AG20443 (cell line): ENCODE measurements at regions not wholly inside any gene's neighbourhood (a gene's known extent, or its start where the extent isn't known, plus 50 kb on each side); places are given as distances from the start of the nearest gene placed in this dataset.
"Not testable (repeated sequence)": the region's sequence is repeated elsewhere in the genome, so short reads cannot be mapped to it uniquely, and the experiment has no call there.

ENCODE experiments used
- DNase-seq: peaks from one replicate; pipeline ENCODE4 v3.0.0; 2012; ENCODE audit warnings: low spot score, mixed read lengths

DNA sequence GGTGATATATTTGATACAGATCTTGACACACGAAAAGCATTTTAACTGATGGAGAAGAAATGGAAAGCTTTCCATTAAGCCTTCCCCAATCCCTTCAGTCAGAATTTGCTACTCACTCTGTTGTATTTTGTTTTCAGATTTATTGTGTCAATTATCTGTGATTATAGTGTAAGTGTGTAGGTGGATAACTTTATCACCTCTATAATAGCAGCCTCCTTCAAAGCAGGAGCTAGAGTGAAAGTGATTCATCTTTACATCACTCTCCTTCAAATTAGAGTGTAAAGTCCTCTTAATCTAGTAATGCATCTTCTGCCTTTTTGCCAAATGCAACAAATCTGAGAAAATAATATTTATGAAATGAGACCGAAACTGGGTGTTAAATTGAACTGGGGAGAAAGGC lies 459.7 kb upstream of the ZP4 start:
- no peak for DNase-seq

DNA sequence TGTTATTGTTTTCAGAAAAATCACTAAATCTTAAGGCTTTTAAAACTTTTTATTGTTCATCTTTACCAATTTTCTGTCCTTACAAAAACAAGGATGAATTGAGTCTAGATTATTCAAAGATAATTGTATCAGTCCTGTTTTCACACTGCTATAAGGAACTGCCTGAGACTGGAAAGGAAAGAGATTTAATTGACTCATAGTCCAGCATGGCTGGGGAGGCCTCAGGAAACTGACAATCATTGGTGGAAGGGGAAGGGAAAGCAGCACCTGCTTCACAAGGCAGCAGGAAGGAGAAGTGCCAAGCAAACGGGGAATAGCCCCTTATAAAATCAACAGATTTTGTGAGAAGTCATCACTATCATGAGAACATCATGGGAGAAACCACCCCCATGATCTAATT lies 455.6 kb upstream of the ZP4 start:
- DNase-seq, result no peak

DNA sequence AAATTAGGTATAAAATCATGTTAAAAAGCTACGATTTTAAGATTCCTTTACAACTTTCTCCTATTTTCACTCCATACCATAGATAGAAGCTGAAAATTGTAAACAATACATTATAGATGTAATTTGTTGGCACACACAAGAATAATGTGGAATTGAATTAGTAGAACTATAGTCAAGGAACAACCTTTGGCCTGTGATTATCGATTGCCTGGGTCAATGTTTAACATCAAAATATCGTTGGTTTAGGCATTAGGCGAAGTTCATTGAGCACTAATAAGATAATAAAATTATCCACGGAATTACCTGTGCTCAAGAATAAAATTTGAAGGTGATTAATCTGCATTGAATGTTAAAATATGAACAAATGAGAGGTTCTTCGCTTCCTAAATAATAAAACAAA lies 455.1 kb upstream of the ZP4 start:
- no peak for DNase-seq

DNA sequence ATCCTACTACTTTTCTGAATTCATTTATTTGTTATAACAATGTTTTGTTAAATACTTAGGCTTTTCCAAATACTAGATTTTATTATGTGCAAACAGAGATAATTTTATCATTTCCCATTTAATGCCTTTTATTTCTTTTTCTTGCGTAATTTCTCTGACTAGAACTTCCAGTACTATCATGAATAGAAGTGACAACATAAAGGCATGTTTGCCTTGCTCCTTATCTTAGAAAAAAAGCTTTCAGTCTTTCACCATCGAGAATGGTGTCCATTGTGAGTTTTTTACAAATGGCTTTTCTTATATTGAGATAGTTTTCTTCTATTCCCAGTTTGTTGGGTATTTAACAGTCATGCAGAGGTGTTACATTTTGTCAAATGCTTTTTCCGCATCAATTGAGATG lies 453.1 kb upstream of the ZP4 start:
- no peak for DNase-seq

DNA sequence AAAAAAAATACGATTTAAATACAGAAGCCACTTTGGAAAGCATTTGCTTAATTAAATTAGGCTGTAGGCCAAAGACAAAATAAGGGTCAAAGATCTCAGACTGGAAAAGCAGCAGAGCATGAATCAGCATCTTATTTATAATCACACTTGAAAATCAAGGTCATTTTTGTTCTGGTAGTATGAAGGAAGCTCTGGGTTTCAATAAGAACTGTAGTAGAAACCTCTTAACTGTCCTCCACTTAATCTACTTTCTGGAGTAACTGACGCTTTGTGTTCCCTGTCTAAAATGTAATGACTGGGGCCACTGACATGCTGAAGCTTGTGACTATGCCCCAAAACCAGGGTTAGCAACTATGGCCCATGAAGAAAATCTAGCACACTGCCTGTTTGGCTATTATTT lies 450.7 kb upstream of the ZP4 start:
- DNase-seq, result no peak

DNA sequence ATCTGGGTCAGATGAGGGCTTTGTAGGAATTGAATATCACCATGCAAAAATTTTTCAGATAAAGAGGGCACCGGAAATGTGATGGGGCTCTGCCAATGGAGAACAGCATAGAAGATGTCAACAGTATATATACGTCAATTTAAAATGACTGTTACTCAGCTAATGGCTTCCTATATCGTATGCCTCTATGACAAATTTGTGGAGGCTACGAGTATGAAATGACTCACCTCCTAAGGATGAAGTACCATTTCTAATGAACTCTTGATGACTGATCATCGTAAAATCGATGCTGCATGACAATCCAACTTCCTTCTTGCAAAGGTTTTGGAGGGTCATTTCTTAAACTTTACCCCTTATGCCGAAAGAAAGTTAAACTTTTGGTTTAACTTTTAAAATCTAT lies 450.3 kb upstream of the ZP4 start:
- DNase-seq, result no peak

DNA sequence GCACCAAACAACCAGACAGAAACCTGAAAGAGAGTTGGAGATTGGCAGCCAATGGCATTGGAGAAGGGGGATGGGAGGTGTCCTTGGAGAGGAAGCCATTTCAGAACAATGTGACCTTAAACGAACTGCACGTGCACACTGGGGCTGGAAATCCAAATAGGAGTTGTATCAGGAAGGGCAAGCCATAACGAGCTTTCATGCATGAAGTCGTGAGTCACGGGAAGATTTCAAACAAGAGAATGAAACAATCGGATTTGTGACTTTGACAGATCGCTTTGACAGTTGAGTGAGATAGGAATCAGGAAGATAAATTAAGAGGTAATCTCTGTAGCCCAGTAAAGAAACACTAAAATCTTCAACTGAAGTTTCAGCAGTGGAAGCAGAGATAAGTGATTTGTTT lies 445.8 kb upstream of the ZP4 start:
- DNase-seq, result no peak

DNA sequence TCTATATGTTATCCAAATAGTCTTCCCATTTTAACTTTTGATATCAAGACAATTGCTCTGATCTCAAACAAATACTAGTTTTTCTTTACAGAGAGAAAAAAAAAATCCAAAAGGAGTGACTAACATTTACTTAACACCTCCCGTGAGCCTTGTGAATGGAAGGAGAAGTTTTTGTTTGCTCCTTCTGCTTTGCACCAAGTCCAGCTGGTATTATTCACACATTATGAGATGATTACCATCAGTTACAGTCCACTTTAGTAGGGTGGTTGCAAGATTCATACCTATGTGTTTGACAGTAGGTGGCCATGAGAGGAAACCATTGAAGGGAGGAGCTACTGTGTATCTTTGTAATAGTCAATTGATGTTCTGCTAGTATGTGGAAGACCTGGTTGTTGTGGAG lies 443.4 kb upstream of the ZP4 start:
- DNase-seq, result no peak

DNA sequence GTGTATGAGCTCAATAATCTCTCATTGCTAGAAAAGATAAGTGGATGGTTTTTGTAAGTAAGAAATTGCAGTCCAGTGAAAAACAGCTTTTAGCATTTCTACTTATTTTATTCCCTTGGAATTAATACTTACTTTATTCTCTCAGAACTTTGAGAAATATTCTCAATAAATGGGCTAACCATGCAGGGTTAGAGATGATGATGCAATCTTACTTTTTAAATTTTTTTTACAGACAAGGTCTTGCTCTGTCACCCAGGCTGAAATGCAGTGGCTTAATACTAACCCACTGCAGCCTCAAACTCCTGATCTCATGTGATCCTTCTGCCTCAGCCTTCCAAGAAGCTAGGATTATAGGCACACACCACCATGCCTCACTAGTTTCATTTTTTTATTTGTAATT lies 440.8 kb upstream of the ZP4 start:
- DNase-seq, result no peak

DNA sequence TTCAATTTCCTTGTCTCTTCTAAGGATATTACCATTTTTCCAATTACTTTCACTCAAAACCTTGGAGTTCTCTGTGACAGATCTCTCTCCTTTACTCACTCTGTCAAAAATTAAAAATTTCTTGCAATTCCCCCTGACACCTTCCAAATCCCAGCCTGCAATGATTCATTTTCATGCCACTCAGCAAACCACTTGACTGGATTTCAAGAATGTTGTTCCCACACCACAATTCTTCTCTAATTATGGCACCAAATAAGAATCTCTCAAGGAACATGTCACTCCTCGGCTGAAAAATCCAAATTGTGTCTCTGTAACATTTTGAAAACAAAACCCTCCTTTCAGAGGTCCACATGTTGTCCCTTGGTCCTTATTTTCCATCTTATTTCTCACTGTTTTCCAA lies 438.9 kb upstream of the ZP4 start:
- DNase-seq, result no peak

DNA sequence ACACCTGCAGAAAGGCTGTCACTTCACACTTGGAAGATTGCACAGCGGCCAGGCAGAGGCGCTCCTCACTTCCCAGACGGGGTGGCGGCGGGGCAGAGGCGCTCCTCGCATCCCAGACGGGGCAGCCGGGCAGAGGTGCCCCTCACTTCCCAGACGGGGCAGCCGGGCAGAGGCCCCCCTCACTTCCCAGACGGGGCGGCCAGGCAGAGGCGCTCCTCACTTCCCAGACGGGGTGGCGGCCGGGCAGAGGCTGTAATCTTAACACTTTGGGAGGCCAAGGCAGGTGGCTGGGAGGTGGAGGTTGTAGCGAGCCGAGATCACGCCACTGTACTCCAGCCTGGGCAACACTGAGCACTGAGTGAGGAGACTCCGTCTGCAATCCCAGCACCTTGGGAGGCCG lies 436.3 kb upstream of the ZP4 start:
- DNase-seq, result not testable (repeated sequence)

DNA sequence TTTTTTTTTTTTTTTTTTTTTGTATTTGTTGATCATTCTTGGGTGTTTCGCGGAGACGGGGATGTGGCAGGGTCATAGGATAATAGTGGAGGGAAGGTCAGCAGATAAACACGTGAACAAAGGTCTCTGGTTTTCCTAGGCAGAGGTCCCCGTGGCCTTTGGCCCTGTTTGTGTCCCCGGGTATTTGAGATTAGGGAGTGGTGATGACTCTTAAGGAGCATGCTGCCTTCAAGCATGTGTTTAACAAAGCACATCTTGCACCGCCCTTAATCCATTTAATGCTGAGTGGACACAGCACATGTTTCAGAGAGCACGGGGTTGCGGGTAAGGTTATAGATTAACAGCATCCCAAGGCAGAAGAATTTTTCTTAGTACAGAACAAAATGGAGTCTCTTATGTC lies 435.8 kb upstream of the ZP4 start:
- DNase-seq, result not testable (repeated sequence)

DNA sequence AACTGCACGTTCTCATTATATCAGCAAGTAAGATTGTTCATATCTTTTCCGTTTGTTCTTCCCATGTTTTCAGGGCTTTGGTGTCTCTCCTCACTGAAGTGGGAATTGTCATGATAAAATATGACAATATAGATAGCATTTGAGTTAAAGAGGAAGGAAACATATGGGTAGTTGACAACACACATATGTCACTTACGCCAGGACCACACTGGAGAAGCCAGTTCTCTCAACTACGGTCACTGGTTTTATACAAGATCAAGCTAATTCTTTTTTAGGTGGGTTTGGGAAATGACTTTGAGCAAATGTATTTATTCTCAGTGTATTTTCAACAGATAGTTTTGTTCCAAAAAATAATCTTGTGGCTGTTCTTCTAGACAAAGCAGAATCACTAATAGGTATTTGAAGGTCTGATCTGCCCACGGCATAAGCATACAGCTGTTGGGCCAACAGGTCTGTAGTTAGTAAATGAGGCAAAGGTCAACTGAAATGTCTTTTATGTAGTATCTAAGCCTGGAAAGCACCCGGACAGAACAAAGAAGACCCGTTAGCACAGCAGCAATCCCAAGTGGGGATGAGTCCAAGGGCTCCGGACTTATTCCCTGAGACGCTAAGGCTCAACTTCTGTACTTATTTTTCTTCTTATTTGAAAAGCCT lies 433.6 kb upstream of the ZP4 start:
- no peak for DNase-seq

DNA sequence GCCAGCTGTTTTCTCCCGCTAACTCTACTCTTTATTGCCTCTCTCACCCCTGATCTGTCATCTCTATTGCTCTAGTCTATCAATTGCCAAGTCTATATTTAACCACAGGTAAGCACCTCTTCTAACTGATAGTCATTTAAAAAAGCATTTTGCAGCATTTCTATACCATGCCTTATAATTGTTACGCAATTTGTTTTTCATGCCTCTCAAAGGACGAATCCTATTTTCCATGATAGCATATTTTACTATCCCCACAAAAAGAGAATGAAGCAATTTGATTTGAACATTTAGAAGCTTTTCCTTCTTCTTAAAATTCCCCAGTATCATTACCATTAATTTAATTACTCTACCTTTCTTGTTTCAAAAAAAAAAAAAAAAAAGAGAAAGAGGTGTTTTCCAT lies 432.8 kb upstream of the ZP4 start:
- DNase-seq, result no peak

DNA sequence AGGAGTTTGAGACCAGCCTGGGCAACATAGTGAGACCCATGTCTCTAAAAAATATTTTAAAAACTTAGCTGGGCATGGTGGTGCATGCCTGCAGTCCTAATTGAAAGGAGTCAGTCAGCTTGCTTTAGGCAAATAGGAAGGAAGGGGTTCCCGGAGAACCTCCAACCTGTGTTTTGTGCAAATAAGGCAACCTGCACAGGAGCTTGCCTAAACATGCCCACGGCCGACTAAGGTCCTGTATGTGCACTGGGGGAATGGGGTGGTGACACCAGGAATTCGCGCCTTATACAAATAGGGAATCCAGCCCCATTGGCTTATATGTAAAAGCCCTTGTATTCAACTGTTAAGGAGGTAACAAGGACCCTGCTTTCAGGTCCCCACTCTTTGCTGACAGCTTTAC lies 429.2 kb upstream of the ZP4 start:
- DNase-seq, result no peak

DNA sequence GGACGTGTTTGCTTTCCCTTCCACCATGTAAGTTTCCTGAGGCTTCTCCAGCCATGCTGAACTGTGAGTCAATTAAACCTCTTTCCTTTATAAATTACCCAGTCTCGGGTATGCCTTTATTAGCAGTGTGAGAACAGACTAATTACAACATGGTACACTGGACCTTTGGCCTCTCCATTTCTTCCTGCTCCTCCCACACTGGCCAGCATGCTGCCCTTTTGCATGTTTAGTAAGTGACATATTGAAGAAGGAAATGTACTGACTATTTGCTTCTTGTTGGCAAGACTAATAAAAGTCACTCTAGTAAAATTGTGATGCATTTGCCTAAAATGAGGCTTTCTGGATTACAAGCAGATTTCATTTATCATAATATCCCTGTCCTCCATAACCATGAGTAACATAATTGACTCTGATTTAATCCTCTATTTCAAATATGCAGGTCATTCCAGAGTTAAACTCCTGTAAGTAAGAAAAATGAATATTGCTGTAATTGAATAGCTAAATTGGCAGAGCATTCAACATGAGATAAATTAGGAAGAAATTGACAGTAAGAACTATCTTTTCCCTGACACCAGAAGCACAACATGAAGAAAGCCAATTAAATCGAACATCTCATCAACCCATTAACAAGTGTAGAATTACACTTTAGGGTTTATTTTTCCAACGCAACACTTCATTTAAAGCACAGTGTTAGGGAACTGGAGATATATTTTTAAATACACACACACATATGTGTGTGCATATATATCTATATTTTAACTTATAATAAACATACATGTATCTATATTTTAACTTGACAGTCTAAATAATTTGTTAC lies 427.8 kb upstream of the ZP4 start:
- no peak for DNase-seq

DNA sequence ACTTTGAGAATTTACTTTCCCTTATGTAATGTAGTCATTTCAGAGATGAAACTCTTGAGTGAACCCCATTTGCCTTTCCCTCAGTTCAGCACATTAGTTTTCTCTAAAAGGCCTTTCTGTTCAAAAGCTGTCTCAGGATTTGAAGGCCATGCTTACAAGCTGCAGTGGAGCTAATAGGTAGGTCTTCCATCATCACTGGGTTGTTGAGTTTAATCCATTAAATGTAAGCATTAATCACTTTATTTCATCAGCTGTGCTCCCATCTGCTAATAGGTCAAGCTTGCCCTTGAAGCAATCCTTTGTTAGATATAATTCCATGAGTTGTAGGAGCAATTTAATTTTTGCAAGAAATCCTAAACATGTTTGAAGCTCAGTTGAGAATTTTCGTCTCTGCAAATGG lies 422.2 kb upstream of the ZP4 start:
- DNase-seq, result no peak

DNA sequence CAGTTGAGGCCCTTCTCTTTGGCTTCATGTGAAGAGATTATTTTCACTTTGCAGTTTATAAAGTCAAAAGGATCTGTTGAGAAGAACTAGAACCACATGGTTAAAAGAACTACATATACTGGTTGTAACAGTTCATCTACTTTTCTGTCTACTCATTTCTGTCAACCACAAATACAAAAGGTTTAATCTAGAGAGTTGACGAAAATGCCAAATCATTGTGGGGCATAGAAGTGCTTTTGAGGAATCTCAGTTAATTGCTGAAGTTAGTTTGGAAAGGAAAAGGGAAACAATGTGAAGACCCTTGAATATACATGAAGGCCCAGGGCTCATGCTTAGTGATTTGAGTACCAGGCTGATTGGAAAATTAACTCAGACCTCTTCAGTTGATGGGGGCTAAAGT lies 415.7 kb upstream of the ZP4 start:
- no peak for DNase-seq

DNA sequence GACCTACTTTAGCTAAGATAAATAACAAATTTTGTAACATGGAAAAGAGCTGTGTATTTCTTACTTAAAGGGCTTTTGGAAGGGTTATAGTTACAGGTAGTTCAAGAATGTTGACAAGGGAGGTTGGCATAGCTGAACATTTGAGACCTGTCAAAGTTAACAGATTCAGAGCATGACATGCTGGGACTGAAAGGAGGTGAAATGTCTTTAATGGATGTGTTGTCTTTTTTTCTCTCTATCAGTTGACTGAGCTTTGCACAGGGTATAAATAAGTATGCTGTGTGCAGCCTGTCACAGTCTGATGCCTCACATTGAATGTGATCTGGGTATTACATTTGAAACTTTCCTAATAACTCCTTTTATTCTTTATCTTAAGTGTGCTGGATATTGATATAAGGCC lies 411.9 kb upstream of the ZP4 start:
- no peak for DNase-seq

DNA sequence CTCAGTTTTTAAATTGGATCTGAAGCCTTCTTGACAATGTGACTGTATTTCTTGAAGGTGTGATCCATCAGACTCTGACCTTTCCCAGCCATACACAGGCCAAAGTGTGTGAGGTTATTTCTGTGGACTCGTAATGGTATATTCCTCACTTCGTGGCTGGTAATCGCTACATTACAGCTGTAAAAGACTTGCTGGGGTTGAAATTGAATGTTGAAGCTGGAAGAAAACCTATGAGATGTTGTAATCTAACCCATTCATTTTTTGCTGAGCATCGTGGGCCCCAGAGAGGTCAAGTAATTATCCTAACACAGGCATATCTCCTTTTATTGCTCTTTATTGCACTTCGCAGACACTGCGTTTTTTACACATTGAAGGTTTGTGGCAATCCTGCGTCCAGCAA lies 405.6 kb upstream of the ZP4 start:
- no peak for DNase-seq

DNA sequence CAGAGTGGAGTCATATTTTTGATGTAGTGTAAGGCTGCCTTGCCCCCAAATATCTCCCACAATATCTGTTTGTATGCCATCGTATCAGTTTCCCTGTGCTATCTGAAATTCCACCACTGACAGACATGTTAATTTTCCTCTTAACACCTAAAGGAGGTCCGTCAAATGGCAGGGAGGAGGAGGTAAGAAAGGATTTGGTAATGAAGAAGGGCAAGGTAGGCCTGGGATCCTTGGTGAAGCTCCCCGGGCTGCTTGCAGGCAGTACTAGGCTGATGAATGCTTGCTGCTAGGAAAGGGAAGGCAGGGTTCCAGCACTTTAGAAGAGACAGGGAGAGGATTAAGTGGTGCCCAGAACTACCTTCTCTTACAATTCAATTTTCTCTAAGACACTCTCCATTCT lies 402.4 kb upstream of the ZP4 start:
- no peak for DNase-seq

DNA sequence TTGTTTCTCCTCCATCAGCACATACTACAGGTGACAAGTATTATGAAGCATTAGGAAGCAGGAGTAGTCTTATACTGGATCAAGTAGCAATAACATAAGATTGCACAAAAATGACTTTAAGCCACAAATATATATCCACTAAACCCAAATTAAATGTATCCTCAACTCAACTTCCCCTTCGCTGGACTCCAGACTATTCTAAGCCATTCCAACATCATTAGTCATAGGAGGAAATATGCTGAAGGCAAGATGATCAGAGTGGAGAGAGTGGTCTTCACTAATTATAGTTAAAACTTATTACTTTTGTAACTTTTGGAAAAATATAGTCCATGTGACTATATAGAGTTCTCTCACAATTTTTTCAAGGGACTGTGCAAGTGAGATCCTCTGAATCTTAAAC lies 390.7 kb upstream of the ZP4 start:
- DNase-seq, result no peak

DNA sequence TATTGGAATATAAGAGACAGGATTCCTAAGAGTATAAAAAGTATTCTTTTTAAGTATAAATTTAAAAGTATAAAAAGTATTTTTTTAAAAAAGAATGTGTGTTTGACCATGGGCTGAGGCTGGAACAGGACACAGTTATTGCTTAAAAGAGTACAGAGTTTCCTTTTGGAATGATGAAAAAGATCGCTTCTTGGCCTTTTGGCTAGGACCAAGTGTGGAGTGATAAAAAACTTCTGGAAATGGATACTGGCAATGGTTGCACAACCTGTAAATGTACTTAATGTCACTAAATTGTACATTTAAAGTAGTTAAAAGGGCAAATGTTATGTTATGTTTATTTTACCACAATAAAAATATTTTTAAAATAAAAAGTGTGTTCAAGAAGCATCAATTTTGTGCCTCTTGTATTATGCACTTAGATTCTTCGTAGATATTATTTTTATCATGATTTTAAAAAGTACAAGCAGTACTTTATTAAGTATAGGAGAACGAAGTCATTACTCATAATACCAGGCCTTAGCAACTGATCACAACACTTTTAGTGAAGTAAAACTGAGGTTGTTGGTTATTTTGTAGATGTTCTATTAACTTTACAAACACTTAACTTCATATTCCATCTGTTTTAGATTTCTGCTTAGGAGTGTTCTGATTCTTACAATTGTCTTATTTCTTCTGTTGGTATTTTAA lies 389.1 kb upstream of the ZP4 start:
- no peak for DNase-seq

DNA sequence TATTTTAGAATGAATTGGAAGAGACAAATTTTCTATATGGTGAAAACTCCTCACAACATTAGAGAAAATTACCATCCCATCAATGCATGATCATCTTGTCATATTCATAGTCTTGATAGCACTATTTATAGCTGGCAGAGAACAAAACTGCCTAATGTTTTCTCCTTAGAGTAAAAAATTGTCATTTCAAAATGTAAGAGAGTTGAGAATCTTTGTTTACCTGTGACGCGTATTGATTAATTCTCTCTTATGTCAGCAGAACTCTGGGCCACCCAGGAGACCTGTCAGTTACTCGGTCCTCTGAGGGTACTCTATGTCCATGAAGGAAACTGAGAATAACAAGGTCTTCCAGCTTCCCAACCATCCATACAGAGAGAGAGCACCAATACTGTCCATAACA lies 381.4 kb upstream of the ZP4 start:
- DNase-seq, result no peak
